ENCODE measurements at regions not wholly inside any gene's neighbourhood (a gene's known extent, or its start where the extent isn't known, plus 50 kb on each side); places are given as distances from the start of the nearest gene placed in this dataset.

- no peaks in the 10 kb centered on the region for H3K4me1 ChIP-seq (ENCODE audit: insufficient read depth)
- no peaks in the 10 kb centered on the region for H3K36me3 ChIP-seq
- TF ChIP-seq POLR2A (IDR thresholded peaks at IDR 0.05) (no peak), CTCF (IDR thresholded peaks at IDR 0.05) (no peak), EP300 (IDR thresholded peaks at IDR 0.05) (no peak)
- WGBS, 3 donors, result 58 to 70% (median 62%) methylated on average over 4 of the region's 4 CpGs
- no peak overlapping the region for H3K27ac ChIP-seq
- H3K9me3 ChIP-seq, result no peaks in the 10 kb centered on the region
- no peak overlapping the region for H3K4me3 ChIP-seq
- DNase-seq, result no peak
- intact Hi-C loops (cut with DNase I), result no loop called here
- no peaks in the 10 kb centered on the region for H3K27me3 ChIP-seq
Observed at GRCh38 chr11:109507331-109507730, 85.3 kb downstream of the C11orf87 start.

- intact Hi-C loops (cut with DNase I), result no loop called here
- no peak for TF ChIP-seq POLR2A (IDR thresholded peaks at IDR 0.05)
- TF ChIP-seq EP300 (IDR thresholded peaks at IDR 0.05), result no peak
- TF ChIP-seq CTCF (IDR thresholded peaks at IDR 0.05), result no peak
- H3K27me3 ChIP-seq, result no peaks in the 10 kb centered on the region
Observed at GRCh38 chr11:109507836-109508561, 86.0 kb downstream of the C11orf87 start.

GRCh38 chr11:109508943-109509342 lies 87.0 kb downstream of the C11orf87 start:
- Histone ChIP-seq H3K4me1 (ENCODE audit: insufficient read depth) (no peaks in the 10 kb centered on the region), H3K36me3 (no peaks in the 10 kb centered on the region), H3K27ac (no peak overlapping the region), H3K9me3 (no peaks in the 10 kb centered on the region), H3K4me3 (no peak overlapping the region), H3K27me3 (no peaks in the 10 kb centered on the region)
- intact Hi-C loops (cut with DNase I), result no loop called here
- no peak for TF ChIP-seq POLR2A (IDR thresholded peaks at IDR 0.05)
- no peak for TF ChIP-seq EP300 (IDR thresholded peaks at IDR 0.05)
- TF ChIP-seq CTCF (IDR thresholded peaks at IDR 0.05), result no peak
- no peak for DNase-seq
- 56 to 77% (median 67%) methylated on average over 2 of the region's 2 CpGs for WGBS, 3 donors

More at GRCh38 chr11:109507836-109508561, 86.0 kb downstream of the C11orf87 start:
- WGBS, 3 donors, result 33 to 60% (median 46%) methylated on average over 1 of the region's 1 CpG
- H3K27ac ChIP-seq, result no peak overlapping the region
- H3K36me3 ChIP-seq, result no peaks in the 10 kb centered on the region
- no peaks in the 10 kb centered on the region for H3K9me3 ChIP-seq
- no peak for DNase-seq
- H3K4me3 ChIP-seq, result no peak overlapping the region
- H3K4me1 ChIP-seq (ENCODE audit: insufficient read depth), result no peaks in the 10 kb centered on the region

- no peak overlapping the region for H3K27ac ChIP-seq
- WGBS, 3 donors, result 19 to 39% (median 31%) methylated on average over 1 of the region's 1 CpG
- no peaks in the 10 kb centered on the region for H3K9me3 ChIP-seq
- no peak for DNase-seq
- no peaks in the 10 kb centered on the region for H3K4me1 ChIP-seq (ENCODE audit: insufficient read depth)
- intact Hi-C loops (cut with DNase I), result no loop called here
- TF ChIP-seq CTCF (IDR thresholded peaks at IDR 0.05), result no peak
- TF ChIP-seq POLR2A (IDR thresholded peaks at IDR 0.05), result no peak
- TF ChIP-seq EP300 (IDR thresholded peaks at IDR 0.05), result no peak
- H3K36me3 ChIP-seq, result no peaks in the 10 kb centered on the region
- no peaks in the 10 kb centered on the region for H3K27me3 ChIP-seq
- no peak overlapping the region for H3K4me3 ChIP-seq
Observed at GRCh38 chr11:109510316-109510715, 88.3 kb downstream of the C11orf87 start.

All from ovary (tissue), 7 donors.